Neuronal stem cell (in vitro differentiated cells): ENCODE measurements at regions not wholly inside any gene's neighbourhood (a gene's known extent, or its start where the extent isn't known, plus 50 kb on each side); places are given as distances from the start of the nearest gene placed in this dataset.

Source experiments
- DNase-seq: peaks from one replicate; pipeline ENCODE4 v3.0.0-alpha.2; 2013; ENCODE audit warnings: low spot score
- H2AFZ ChIP-seq: one replicate; pipeline ENCODE4 v1.6.1; 2013; ENCODE audit warnings: mild to moderate bottlenecking, low read length, inconsistent platforms
- H2AK5ac ChIP-seq: 2 replicates; pipeline ENCODE4 v1.6.1; 2013; ENCODE audit warnings: low read depth, mild to moderate bottlenecking, inconsistent platforms, low read length, moderate library complexity, mixed read lengths
- H2BK120ac ChIP-seq: 2 replicates; pipeline ENCODE4 v1.6.1; 2013; ENCODE audit warnings: low read depth, mild to moderate bottlenecking, inconsistent platforms, low read length, moderate library complexity, mixed read lengths
- H2BK12ac ChIP-seq: one replicate; pipeline ENCODE4 v1.6.1; 2013; ENCODE audit warnings: low read length, inconsistent platforms
- H2BK15ac ChIP-seq: 2 replicates; pipeline ENCODE4 v1.6.1; 2013; ENCODE audit warnings: mild to moderate bottlenecking, low read length, inconsistent platforms, mixed read lengths
- H2BK5ac ChIP-seq: one replicate; pipeline ENCODE4 v1.6.1; 2013; ENCODE audit warnings: inconsistent platforms, mild to moderate bottlenecking, low read length, moderate library complexity
- H3K14ac ChIP-seq: one replicate; pipeline ENCODE4 v1.6.1; 2013; ENCODE audit warnings: low read length, inconsistent platforms
- H3K18ac ChIP-seq: 2 replicates; pipeline ENCODE4 v1.6.1; 2013; ENCODE audit warnings: low read length, inconsistent platforms
- H3K23ac ChIP-seq: 2 replicates; pipeline ENCODE4 v1.6.1; 2013; ENCODE audit warnings: low read depth, mild to moderate bottlenecking, mixed read lengths, low read length, inconsistent platforms; ENCODE audit not compliant: poor library complexity
- H3K27ac ChIP-seq: replicated peaks from 3 replicates; pipeline ENCODE4 v1.5.1; 2013; ENCODE audit warnings: low read length, inconsistent platforms
- H3K27me3 ChIP-seq, 3 experiments: 2 replicates each; pipeline ENCODE4 v1.6.1; 2013; ENCODE audit warnings: low read length in 3 of 3, mild to moderate bottlenecking in 2 of 3, inconsistent platforms in 1 of 3, low read depth in 1 of 3, mixed read lengths in 1 of 3, moderate library complexity in 1 of 3; ENCODE audit not compliant: control insufficient read depth in 3 of 3, insufficient read depth in 3 of 3
- H3K36me3 ChIP-seq, 2 donors: replicated peaks in 1 of 2; 2 replicates each; pipeline ENCODE4 v1.6.1; 2013; ENCODE audit warnings: low read length in 2 of 2; ENCODE audit not compliant: control insufficient read depth in 2 of 2, insufficient read depth in 2 of 2
- H3K4ac ChIP-seq: 2 replicates; pipeline ENCODE4 v1.6.1; 2013; ENCODE audit warnings: inconsistent platforms, mild to moderate bottlenecking, low read length, moderate library complexity
- H3K4me1 ChIP-seq, 2 donors: 1 replicate in 1 of 2; 2 replicates in 1 of 2; pipeline ENCODE4 v1.6.1; 2013; ENCODE audit warnings: low read length in 2 of 2, low read depth in 1 of 2; ENCODE audit not compliant: control insufficient read depth in 2 of 2, insufficient read depth in 1 of 2
- H3K4me2 ChIP-seq: one replicate; pipeline ENCODE4 v1.6.1; 2013; ENCODE audit warnings: mild to moderate bottlenecking, low read length, inconsistent platforms; ENCODE audit not compliant: insufficient read depth, poor library complexity, severe bottlenecking
- H3K4me3 ChIP-seq, 2 donors: 2 replicates each; pipeline ENCODE4 v1.5.1; 2013; ENCODE audit warnings: low read length in 2 of 2, mild to moderate bottlenecking in 2 of 2, inconsistent platforms in 1 of 2, moderate library complexity in 1 of 2
- H3K79me1 ChIP-seq: one replicate; pipeline ENCODE4 v1.6.1; 2013; ENCODE audit warnings: low read depth, mild to moderate bottlenecking, inconsistent platforms, low read length, moderate library complexity
- H3K9ac ChIP-seq: one replicate; pipeline ENCODE4 v1.6.1; 2013; ENCODE audit warnings: mild to moderate bottlenecking, low read depth, low read length, inconsistent platforms; ENCODE audit not compliant: poor library complexity
- H3K9me3 ChIP-seq, 2 donors: replicated peaks in 1 of 2; 2 replicates each; pipeline versions ENCODE3 to v1.6.1; 2013; ENCODE audit warnings: low read length in 2 of 2, mild to moderate bottlenecking in 2 of 2, inconsistent platforms in 1 of 2, low read depth in 1 of 2, mixed read lengths in 1 of 2, moderate library complexity in 1 of 2; ENCODE audit not compliant: control insufficient read depth in 2 of 2, insufficient read depth in 1 of 2
- H4K8ac ChIP-seq: one replicate; pipeline ENCODE4 v1.6.1; 2013; ENCODE audit warnings: low read depth, mild to moderate bottlenecking, inconsistent platforms, low read length, moderate library complexity
- H4K91ac ChIP-seq: one replicate; pipeline ENCODE4 v1.6.1; 2013; ENCODE audit warnings: low read length, low read depth, mild to moderate bottlenecking, inconsistent platforms; ENCODE audit not compliant: poor library complexity
- WGBS, 2 donors: extraction: QIAGEN DNeasy Blood & Tissue Kit; methylation state at CpG; one replicate each; pipeline ENCODE4 v1.1.7; 2013; ENCODE audit warnings: missing lambda C conversion rate in 2 of 2, mixed read lengths in 1 of 2; ENCODE audit not compliant: insufficient read length in 2 of 2, insufficient replicate concordance in 1 of 2; ENCODE audit errors: extremely low coverage in 2 of 2; 5-methylcytosine and 5-hydroxymethylcytosine counted together

DNA sequence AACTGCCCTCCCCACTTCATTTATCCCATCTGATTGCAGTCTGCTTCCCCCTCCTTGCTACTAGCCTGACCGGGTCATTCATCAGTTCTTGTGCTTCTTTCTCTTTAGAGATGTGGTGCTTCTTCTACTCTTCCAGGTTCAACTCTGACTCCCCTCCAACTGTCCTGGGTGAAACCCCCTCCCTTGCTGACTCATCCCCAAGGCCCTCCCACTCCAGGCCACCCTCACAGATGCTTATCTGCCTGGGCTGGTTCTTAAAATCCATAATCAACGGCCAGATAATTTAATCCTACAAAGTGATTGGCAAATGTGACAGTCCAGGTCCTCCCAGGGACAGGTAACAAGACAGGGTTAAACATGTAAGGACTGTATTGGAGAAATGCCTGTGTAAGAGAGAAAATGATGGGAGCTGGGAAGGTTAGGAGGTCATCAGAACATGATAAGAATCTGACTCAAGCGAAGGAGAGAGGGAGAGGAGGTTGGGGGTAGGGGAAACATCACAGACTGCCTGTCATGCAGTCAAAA lies 182.8 kb upstream of the C1QTNF7 start:
- no peak overlapping the region for H2BK5ac ChIP-seq
- H2AK5ac ChIP-seq: no peak overlapping the region
- no peak overlapping the region for H3K4ac ChIP-seq
- H3K27me3 ChIP-seq: no peaks in the 10 kb centered on the region
- no peaks in the 10 kb centered on the region for H3K36me3 ChIP-seq
- no peak overlapping the region for H4K8ac ChIP-seq
- no CpG with 5 or more reads among the region's 3 CpGs for WGBS, 2 donors
- H3K14ac ChIP-seq: no peak overlapping the region
- no peak for DNase-seq
- H3K18ac ChIP-seq: no peak overlapping the region
- H4K91ac ChIP-seq: no peak overlapping the region
- no peaks in the 10 kb centered on the region for H3K4me1 ChIP-seq
- no peak overlapping the region for H2BK120ac ChIP-seq
- H3K4me3 ChIP-seq: no peak overlapping the region
- no peak overlapping the region for H3K27ac ChIP-seq
- no peaks in the 10 kb centered on the region for H3K79me1 ChIP-seq
- H3K9ac ChIP-seq: no peak overlapping the region
- no peak overlapping the region for H2AFZ ChIP-seq
- no peak overlapping the region for H3K4me2 ChIP-seq
- no peak overlapping the region for H2BK12ac ChIP-seq
- no peak overlapping the region for H2BK15ac ChIP-seq
- no peaks in the 10 kb centered on the region for H3K9me3 ChIP-seq
- H3K23ac ChIP-seq: no peak overlapping the region

- Histone ChIP-seq H2BK15ac (no peak overlapping the region), H3K23ac (no peak overlapping the region), H2BK5ac (no peak overlapping the region), H2BK12ac (no peak overlapping the region), H3K36me3 (no peaks in the 10 kb centered on the region), H4K91ac (no peak overlapping the region), H3K27ac (no peak overlapping the region), H2AK5ac (no peak overlapping the region), H2BK120ac (no peak overlapping the region), H3K18ac (no peak overlapping the region), H3K27me3 (no peaks in the 10 kb centered on the region), H3K14ac (no peak overlapping the region), H2AFZ (no peak overlapping the region), H3K4me3 (no peak overlapping the region), H3K9me3 (no peaks in the 10 kb centered on the region), H3K4ac (no peak overlapping the region), H3K4me2 (no peak overlapping the region), H3K9ac (no peak overlapping the region), H3K4me1 (no peaks in the 10 kb centered on the region), H3K79me1 (no peaks in the 10 kb centered on the region), H4K8ac (no peak overlapping the region)
- no peak for DNase-seq
- no CpG with 5 or more reads among the region's 3 CpGs for WGBS, 2 donors
Observed at GRCh38 chr4:15250021-15250441, 177.8 kb upstream of the C1QTNF7 start.

DNA sequence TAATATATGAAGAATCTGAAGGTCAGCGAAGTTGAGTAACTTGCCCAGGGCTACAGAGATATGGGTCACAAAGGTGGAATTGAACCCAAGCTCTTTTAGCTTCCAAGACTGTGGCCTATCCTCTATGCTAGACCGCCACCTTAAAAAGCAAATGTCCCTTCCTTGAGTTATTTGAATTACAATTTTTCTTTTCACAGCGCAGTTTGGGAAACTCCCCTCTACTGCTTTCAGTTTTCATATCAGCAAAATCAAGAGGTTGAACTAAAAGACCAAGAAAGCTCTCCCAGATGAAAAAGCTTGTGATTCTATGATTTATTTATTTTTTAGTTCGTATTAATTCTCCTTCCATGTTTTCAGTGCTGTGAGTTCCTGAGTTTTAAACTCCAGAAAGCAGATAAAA lies 174.5 kb upstream of the C1QTNF7 start:
- Histone ChIP-seq H2BK12ac (no peak overlapping the region), H3K18ac (no peak overlapping the region), H3K4me1 (no peaks in the 10 kb centered on the region), H3K9ac (no peak overlapping the region), H3K9me3 (no peaks in the 10 kb centered on the region), H3K27me3 (no peaks in the 10 kb centered on the region), H4K8ac (no peak overlapping the region), H3K27ac (no peak overlapping the region), H2BK5ac (no peak overlapping the region), H3K4ac (no peak overlapping the region), H2BK15ac (no peak overlapping the region), H3K4me3 (no peak overlapping the region), H3K14ac (no peak overlapping the region), H4K91ac (no peak overlapping the region), H3K23ac (no peak overlapping the region), H3K79me1 (no peaks in the 10 kb centered on the region), H3K36me3 (no peaks in the 10 kb centered on the region), H3K4me2 (no peak overlapping the region), H2AK5ac (no peak overlapping the region), H2BK120ac (no peak overlapping the region), H2AFZ (no peak overlapping the region)
- WGBS, 2 donors: no CpG with 5 or more reads among the region's 4 CpGs
- DNase-seq: no peak

DNA sequence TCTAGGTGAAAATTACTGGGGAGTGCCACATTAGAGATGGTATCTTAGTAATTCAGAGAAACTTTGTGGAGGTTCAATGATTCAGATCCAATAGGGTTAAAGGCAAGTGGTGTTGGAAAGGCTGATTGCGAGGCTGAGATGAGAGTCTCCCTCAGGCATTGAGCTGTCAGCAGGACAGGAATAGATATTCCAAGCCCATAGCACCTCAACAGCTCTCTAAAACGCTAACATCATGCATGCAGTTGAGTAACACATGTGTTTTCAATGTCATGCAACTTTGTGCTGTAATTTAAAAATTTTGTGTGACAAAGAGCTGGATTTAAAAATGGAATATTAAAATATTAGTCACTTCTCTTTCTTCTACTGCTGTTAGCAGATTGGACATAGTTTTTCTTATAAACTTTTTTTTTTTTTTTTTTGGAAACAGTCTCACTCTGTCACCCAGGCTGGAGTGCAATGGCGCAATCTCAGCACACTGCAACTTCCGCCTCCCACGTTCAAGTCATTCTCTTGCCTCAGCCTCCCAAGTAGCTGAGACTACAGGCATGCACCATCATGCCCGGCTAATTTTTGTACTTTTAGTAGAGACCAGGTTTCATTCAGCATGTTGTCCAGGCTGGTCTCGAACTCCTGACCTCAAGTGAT lies 173.5 kb upstream of the C1QTNF7 start:
- no peaks in the 10 kb centered on the region for H3K27me3 ChIP-seq
- H3K4me2 ChIP-seq: no peak overlapping the region
- H3K23ac ChIP-seq: no peak overlapping the region
- no peaks in the 10 kb centered on the region for H3K9me3 ChIP-seq
- H3K36me3 ChIP-seq: no peaks in the 10 kb centered on the region
- H2BK15ac ChIP-seq: no peak overlapping the region
- no peak overlapping the region for H3K4ac ChIP-seq
- H2BK120ac ChIP-seq: no peak overlapping the region
- no peak overlapping the region for H2AK5ac ChIP-seq
- H3K4me3 ChIP-seq: no peak overlapping the region
- no peak overlapping the region for H2BK5ac ChIP-seq
- H3K14ac ChIP-seq: no peak overlapping the region
- H3K27ac ChIP-seq: no peak overlapping the region
- no peaks in the 10 kb centered on the region for H3K4me1 ChIP-seq
- H3K9ac ChIP-seq: no peak overlapping the region
- no peak overlapping the region for H4K91ac ChIP-seq
- no peaks in the 10 kb centered on the region for H3K79me1 ChIP-seq
- no peak overlapping the region for H3K18ac ChIP-seq
- no peak overlapping the region for H4K8ac ChIP-seq
- H2BK12ac ChIP-seq: no peak overlapping the region
- DNase-seq: no peak
- no CpG with 5 or more reads among the region's 7 CpGs for WGBS, 2 donors
- no peak overlapping the region for H2AFZ ChIP-seq
